Panc1 (cell line): ENCODE measurements at regions not wholly inside any gene's neighbourhood (a gene's known extent, or its start where the extent isn't known, plus 50 kb on each side); places are given as distances from the start of the nearest gene placed in this dataset.

Experiments
- CTCF ChIP-seq: fragments of 450-650 bp; IDR thresholded peaks from 2 replicates; pipeline ENCODE4 v1.5.1; 2017; ENCODE audit warnings: mild to moderate bottlenecking
- POLR2AphosphoS5 ChIP-seq: IDR thresholded peaks from 2 replicates; pipeline ENCODE4 v1.6.1; 2012; ENCODE audit warnings: mild to moderate bottlenecking, low read depth, low read length, moderate library complexity
- TCF7L2 ChIP-seq: IDR thresholded peaks from 2 replicates; pipeline ENCODE4 v1.6.1; 2011; ENCODE audit warnings: mild to moderate bottlenecking, low read depth, low read length, inconsistent platforms
- TF ChIP-seq, protein P1 (sequence below), 2 experiments: IDR thresholded peaks; 2 replicates each; pipeline ENCODE4 v1.6.1; 2011 to 2012; ENCODE audit warnings: low read depth in 2 of 2, control low read depth in 1 of 2, low read length in 1 of 2, mild to moderate bottlenecking in 1 of 2, moderate library complexity in 1 of 2; ENCODE audit not compliant: insufficient read depth in 1 of 2

- TF ChIP-seq CTCF (no peak), POLR2AphosphoS5 (no peak), TCF7L2 (no peak)
- TF ChIP-seq, protein P1, sequence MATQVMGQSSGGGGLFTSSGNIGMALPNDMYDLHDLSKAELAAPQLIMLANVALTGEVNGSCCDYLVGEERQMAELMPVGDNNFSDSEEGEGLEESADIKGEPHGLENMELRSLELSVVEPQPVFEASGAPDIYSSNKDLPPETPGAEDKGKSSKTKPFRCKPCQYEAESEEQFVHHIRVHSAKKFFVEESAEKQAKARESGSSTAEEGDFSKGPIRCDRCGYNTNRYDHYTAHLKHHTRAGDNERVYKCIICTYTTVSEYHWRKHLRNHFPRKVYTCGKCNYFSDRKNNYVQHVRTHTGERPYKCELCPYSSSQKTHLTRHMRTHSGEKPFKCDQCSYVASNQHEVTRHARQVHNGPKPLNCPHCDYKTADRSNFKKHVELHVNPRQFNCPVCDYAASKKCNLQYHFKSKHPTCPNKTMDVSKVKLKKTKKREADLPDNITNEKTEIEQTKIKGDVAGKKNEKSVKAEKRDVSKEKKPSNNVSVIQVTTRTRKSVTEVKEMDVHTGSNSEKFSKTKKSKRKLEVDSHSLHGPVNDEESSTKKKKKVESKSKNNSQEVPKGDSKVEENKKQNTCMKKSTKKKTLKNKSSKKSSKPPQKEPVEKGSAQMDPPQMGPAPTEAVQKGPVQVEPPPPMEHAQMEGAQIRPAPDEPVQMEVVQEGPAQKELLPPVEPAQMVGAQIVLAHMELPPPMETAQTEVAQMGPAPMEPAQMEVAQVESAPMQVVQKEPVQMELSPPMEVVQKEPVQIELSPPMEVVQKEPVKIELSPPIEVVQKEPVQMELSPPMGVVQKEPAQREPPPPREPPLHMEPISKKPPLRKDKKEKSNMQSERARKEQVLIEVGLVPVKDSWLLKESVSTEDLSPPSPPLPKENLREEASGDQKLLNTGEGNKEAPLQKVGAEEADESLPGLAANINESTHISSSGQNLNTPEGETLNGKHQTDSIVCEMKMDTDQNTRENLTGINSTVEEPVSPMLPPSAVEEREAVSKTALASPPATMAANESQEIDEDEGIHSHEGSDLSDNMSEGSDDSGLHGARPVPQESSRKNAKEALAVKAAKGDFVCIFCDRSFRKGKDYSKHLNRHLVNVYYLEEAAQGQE (IDR thresholded peaks at IDR 0.05; ENCODE audit: insufficient read depth in 1 of 2, low read depth in 2 of 2, low read length in 1 of 2): no peak
Observed at GRCh38 chr6:22658183-22658582, 88.8 kb downstream of the HDGFL1 start.
